ENCODE measurements at regions not wholly inside any gene's neighbourhood (a gene's known extent, or its start where the extent isn't known, plus 50 kb on each side); places are given as distances from the start of the nearest gene placed in this dataset.

DNA sequence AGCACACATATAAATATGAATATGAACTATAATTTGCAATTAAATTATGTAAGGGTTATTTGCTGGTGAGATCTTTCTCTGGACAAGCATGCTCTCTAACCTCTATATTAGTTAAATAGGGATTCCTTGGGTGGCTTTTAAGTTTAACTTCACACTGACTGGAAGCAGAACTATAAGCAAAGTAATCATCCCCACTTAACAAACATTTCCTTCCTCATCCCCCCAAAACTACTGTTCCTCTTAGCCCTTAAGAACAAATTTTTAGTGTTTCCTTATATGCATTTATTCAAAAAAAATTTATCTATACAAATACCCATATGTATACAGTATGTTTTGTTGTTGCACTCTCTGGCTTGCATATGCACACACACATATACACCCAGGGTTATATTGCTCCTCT lies 512.1 kb upstream of the MEF2C start (continued):
- TF ChIP-seq SIN3A (conservative IDR thresholded peaks at IDR 0.05 in 1 of 2, IDR thresholded peaks at IDR 0.05 in 1 of 2; ENCODE audit: low read depth in 1 of 2, low read length in 2 of 2), result no peak
- no peak for TF ChIP-seq NRF1 (IDR thresholded peaks at IDR 0.05; ENCODE audit: low read depth, low read length)
- TF ChIP-seq RFX5 (IDR thresholded peaks at IDR 0.05; ENCODE audit: borderline replicate concordance, low read depth, low read length), result no peak
- TF ChIP-seq PHF8 (conservative IDR thresholded peaks at IDR 0.05; ENCODE audit: low read depth, low read length), result no peak
